NCI-H2081 treated with DMSO at 0.1 percent for 48 hours (cell line): ENCODE measurements at regions not wholly inside any gene's neighbourhood (a gene's known extent, or its start where the extent isn't known, plus 50 kb on each side); places are given as distances from the start of the nearest gene placed in this dataset.

Experiments used
- DNase-seq: peaks from one replicate; lab custom pipeline; 2025; lab: John Stamatoyannopoulos, UW

DNA sequence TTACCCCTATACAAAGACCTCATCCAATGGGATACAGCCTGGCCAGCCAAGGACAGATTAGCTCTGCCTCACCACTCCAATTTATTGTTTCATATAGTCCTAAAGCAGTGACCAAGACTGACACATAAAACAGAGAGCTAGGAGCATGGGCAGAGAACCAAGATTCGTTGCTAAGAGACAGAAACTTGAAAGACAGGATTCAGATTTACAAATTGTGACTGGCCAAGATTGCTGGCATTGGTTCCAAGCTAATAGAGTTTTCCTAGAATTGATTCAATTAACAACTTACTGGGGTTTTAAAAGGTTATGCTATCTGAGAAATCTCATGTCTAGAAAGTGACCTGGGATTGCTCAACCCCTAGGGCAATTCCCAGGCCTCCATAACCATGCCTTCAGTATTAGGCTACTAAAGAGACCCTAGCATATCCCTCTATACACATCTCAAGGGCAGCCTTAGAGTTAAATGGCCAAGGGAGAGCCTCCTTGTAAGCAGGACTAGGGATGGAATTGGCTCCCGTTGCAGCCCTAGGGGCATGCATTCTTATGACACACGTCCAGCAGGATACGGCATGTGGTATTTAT, 75.6 kb downstream of the ICOS start:
- no peak for DNase-seq

DNA sequence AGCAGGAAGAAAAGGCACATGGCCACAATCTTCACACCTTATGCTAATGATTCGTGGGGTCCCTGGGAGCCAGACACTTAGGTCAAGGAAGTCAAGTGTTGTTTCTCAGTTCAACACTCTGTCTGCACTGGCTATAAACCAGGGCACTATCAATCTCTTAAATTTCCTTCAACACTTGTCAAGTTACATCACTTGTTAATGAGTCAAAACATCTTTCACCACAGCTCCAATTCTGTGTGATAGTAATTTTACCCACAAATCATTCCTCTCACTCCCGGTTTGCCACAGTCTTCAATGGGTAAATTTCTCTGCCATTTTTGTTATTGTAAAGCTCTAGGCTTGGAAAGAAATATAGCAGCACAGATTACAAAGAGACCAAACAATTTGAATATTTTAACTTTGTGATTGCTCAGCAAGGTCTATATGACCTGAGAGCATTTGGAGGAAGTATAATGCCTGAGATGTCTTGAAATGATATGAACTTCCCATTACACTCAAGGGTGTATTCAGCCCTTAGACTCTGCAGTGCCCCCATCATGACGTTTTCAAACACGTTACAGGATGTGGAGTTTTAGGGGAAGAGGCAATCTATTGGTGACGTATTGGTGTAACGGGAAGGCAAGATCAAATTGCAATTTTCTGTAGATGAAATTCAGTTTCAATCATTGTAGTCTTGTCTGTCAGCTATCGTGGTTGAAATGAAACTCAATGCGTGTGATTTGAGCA, 78.7 kb downstream of the ICOS start:
- DNase-seq, result no peak

- DNase-seq, result no peak
These were observed 82.2 kb downstream of the ICOS start for GRCh38 chr2:204018717-204019116.

- no peak for DNase-seq
These were observed 83.3 kb downstream of the ICOS start for GRCh38 chr2:204019572-204020501.

DNA sequence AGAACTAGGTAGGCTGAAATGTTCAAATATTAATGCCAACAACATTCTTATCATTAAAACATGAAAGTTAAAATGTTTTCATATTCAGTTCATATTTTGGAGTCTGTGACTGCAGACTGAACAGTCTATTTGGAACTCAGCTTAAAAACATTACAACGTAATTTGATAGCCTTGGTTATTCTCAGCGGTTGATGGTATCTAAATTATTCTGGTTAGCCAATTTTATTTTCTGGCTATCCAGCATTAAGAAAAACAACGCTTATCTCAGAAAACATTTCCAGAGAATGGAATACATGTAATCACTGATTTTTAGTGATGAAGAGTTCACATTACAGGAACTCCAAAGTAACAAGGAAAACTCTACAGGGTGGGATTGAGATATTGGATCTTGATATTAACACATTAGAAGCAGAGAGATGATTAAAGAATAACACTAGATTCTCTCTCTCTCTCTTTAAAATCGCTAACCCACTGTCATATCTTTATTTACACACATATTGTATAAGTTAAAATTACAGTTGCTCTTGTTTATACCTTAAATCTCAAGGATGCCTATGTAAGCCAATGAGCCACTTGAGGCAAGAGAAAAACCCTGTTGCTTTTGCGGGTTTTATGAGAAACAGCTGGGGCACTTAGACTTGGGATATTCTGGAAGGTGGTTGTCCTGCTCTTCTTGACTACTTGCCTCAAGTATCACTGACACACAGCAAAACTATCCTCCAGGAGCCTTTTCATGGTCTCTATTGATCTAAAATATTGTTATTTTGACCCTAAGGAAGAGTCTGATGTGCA, 84.9 kb downstream of the ICOS start:
- no peak for DNase-seq

GRCh38 chr2:204022550-204022949, 86.0 kb downstream of the ICOS start:
- no peak for DNase-seq

GRCh38 chr2:204023088-204023487, 86.5 kb downstream of the ICOS start:
- DNase-seq, result no peak

DNA sequence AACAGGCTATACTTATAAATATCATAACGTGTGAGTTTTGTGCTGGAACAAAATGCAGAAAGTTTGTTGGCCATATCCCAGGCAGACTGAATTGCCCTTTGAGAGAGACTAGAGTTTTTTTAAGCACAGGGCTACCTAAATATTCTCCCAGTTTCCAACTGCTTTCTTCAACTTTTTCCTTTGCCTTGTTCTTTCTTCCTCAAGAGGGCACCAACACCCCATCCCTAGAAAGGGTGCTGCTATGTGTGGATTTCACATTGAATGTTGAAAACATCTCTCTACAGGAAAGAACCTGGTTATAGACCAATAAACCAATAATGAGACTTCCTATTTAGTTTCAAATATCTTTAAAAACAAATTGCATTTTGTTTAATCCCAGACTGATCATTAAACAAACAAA, 87.9 kb downstream of the ICOS start:
- no peak for DNase-seq

DNA sequence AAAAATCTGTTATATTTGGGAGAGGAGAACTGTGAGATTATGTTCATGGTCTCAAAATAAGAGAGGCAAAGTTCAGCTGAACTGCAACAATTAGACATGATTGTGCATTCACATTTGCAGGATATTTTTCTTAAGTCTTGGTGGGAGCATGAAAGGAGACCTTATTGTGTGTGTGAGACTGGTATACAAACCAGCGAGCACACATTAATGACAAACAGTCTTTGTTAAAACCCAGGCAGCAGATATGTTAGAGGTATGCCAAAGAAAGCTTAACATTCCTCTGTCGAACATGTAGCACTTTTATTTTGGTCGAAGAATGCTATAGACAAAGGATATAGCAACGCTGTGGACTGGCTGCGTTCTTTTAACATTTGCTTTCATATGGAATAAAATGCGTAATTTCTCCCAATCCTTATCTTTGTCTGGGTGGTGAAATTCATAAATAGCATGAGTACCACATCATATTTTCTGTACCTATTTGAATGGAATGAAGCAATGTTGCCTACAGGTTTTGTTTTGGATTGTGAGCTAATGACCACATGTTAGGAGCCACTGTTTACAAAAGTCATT, 88.4 kb downstream of the ICOS start:
- DNase-seq, result no peak

- no peak for DNase-seq
These were observed 89.7 kb downstream of the ICOS start for GRCh38 chr2:204026294-204026693.

- DNase-seq, result no peak
These were observed 90.5 kb downstream of the ICOS start for GRCh38 chr2:204027091-204027490.

GRCh38 chr2:204030322-204030721, 93.8 kb downstream of the ICOS start:
- no peak for DNase-seq

DNA sequence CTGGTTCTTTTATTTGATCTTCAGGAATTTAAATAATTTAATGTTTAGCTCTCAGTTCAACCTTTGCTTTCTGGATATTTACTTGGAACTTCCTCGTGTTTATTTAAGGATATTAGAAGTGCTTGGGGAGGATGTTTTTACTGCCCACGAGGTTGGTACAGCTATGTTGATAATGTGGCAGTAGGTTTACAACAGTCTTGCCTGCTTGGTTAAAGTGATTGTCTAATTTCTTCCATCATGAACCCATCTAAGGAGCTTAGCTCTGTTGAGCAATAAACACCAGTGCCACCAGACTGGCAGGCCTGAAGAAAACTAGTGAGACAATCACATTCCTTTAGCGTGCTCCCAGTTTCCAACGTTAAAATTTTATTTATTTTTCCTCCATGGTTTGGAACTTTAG, 94.5 kb downstream of the ICOS start:
- DNase-seq, result no peak

DNA sequence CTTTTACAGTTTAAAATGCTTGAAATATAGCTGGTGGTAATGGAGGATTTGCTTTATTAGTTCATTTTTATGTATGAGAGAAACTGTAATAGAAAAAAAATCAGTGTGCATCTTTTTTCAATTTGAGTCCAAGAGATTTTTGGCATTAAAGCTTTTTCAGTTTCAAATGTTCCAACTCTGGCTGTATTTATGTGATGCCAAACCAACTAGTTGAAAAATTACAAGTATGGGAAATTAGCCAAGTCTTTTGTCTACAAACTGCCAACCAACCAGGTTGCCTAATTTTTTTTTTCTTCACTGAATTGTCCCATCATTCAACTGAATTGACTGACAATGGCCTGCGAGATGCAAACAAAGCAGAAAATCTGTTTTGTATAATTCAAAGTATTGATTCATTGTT, 95.7 kb downstream of the ICOS start:
- DNase-seq, result no peak

DNA sequence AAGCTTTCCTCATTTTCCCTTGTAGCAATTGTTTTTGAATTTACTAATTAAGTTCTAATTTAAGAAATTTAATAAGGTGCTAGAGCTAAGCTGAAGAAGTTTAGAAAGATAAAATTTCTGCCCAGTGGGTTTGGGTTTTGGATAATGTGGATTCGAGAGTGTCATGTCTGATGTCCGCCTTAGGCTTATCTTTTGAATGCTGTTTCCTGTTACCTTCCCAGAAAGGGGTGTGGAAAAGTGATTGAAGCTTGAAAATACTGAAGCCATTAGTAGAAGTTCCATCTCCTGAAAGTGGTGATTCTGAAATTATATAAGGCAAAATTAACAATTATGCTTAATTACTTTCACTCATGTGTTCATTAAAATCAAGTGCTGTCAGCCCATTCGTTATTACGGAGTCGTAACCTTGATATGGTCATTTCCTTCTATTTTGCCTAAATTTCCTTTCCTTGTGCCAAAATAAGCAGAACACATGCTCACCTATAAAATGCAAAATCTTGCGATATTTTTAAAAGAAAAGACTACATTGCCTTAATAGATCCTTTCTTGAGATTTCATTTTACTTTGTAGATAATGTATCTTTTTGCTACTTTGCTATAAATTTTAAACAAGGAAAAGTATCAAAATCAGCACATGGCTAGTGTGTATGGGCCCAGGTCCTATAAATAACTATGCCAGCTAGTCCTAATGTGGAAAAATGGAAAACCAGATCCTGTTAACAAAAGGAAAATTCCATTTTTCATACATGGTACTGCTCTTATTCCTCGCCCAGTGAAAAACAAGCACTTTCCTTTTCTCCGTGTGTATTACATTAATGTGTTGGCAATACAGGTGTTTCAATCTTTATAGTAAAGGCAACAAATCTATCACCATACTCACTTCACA, 97.3 kb downstream of the ICOS start:
- DNase-seq, result no peak

DNA sequence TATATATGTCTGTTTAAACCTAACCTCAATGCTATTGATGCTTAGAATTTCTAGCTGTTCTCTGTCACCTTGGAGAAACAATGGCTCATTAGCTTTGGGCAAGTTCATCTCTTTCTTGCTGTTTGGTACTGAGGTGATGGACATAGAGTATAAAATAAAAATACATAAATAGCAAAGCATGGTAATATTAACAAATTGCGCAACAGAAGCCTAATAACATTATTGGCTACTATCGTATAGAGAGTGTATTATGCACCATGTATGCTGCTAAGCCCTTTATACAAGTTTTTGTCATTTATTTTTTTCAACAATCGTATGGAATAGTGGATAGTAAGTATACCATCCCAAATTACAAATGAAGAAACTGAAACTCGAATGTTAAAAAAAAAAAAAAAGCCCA, 100.1 kb downstream of the ICOS start:
- no peak for DNase-seq

GRCh38 chr2:204037286-204037685, 100.7 kb downstream of the ICOS start:
- no peak for DNase-seq

GRCh38 chr2:204039298-204039838, 102.8 kb downstream of the ICOS start:
- no peak for DNase-seq

DNA sequence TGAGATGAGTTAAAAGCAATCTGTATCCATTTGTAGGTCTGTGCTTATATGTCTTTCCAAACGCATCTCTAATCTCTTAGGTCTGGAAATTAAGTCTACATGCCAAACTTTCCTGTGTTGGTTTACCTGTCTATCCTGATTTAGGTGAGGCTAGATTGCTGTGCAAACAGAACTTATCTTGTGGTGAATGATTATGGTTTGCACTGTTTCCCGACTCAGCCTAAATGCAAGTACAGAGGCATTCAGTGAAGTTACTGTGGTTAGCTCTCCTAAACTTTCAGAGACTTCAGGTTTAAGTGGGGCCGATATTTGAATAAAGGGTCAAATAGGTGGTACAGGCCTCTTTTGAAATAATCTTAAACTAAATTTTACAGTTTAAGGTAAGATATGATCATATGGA, 103.5 kb downstream of the ICOS start:
- DNase-seq, result no peak

GRCh38 chr2:204042401-204042800, 105.8 kb downstream of the ICOS start:
- no peak for DNase-seq

DNA sequence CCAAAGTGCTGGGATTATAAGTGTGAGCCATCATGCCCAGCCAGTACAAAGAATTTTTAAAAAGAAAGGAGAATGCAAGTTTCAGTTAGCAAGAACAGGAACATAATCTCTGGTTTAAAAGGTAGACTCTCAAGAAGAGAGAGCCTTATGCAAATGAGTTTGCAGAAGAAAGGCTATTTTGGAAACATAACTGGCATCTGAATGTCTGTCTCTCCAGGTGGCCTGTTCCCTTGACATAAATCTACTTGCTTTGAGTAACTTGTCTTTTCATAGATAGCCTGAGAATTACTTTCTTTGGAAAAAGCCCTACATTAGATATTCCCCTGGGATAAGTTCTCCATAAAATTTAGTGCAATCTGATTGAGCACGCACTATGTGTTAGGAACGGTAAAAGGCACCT, 109.6 kb downstream of the ICOS start:
- DNase-seq, result no peak
